Right lobe of liver (tissue), 6 donors: ENCODE measurements at regions not wholly inside any gene's neighbourhood (a gene's known extent, or its start where the extent isn't known, plus 50 kb on each side); places are given as distances from the start of the nearest gene placed in this dataset.
A peak's percentile ranks its signal among the peaks of the same experiment; 100 is the strongest.
"Not testable (repeated sequence)": the region's sequence is repeated elsewhere in the genome, so short reads cannot be mapped to it uniquely, and the experiment has no call there.

ENCODE experiments used
- ATAC-seq, 4 donors: fragments of 200-7000 bp; cut with Tn5 transposase; one replicate each; pipeline ENCODE4 v1.9.1; 2020; ENCODE audit warnings: mild to moderate bottlenecking in 4 of 4, moderate library complexity in 4 of 4
- DNase-seq, 3 donors: peaks; one replicate each; pipeline ENCODE4 v3.0.0-alpha.2; 2020
- H3K27ac ChIP-seq, 3 donors: fragments of 200-600 bp; one replicate each; pipeline ENCODE4 v1.8.0; 2022
- H3K27me3 ChIP-seq, 2 donors: fragments of 200-600 bp; one replicate each; pipeline ENCODE4 v1.8.0; 2022
- H3K36me3 ChIP-seq, 4 donors: fragments of 200-600 bp; sonication (generic) in 1 of 4; one replicate each; pipeline versions ENCODE4 v1.5.1 to v1.8.0; 2017 to 2022; ENCODE audit warnings: control low read depth in 1 of 4
- H3K4me1 ChIP-seq, 4 donors: fragments of 200-600 bp; sonication (generic) in 1 of 4; one replicate each; pipeline versions ENCODE4 v1.5.1 to v1.8.0; 2017 to 2022; ENCODE audit warnings: control low read depth in 1 of 4
- H3K4me3 ChIP-seq, 3 donors: fragments of 200-600 bp; one replicate each; pipeline ENCODE4 v1.8.0; 2022
- H3K9me3 ChIP-seq, 4 donors: fragments of 200-600 bp; sonication (generic) in 1 of 4; one replicate each; pipeline versions ENCODE4 v1.5.1 to v1.8.0; 2017 to 2022; ENCODE audit warnings: control low read depth in 1 of 4
- CTCF ChIP-seq, 4 donors: fragments of 200-600 bp in 3 of 4; fragments of 450-650 bp in 1 of 4; IDR thresholded peaks; one replicate each; pipeline versions ENCODE4 v1.5.1 to v1.8.0; 2016 to 2022; ENCODE audit warnings: antibody characterized with exemption in 4 of 4, mild to moderate bottlenecking in 2 of 4
- POLR2A ChIP-seq: fragments of 450-650 bp; IDR thresholded peaks from one replicate; pipeline ENCODE4 v1.6.1; 2017; ENCODE audit warnings: antibody characterized with exemption, mild to moderate bottlenecking
- WGBS: methylation state at CpG from one replicate; pipeline ENCODE4 v1.1.6; 2018; ENCODE audit warnings: low coverage, low lambda C conversion rate; ENCODE audit not compliant: insufficient coverage; ENCODE audit errors: missing lambda C conversion rate; 5-methylcytosine and 5-hydroxymethylcytosine counted together
- intact Hi-C, 2 donors: fragments of 100-400 bp; cut with DNase I; formaldehyde crosslinking; loops; one replicate each; pipeline versions ENCODE4 v1.11.2 to v1.14.1; 2022
- donor health status: DM: no; HTN: yes; CAD: no.
- donor health status: DM: no; HTN: no; CAD: no.
- donor health status: DM: no; HTN: no; CAD: no.
- donor health status: DM: no; HTN: yes; CAD: no.
- donor health status: DM: no; HTN: yes; CAD: no.

- Histone ChIP-seq H3K36me3 (no peaks in the 10 kb centered on the region), H3K27me3 (no peaks in the 10 kb centered on the region), H3K27ac (no peak overlapping the region), H3K4me1 (no peaks in the 10 kb centered on the region), H3K4me3 (no peak overlapping the region), H3K9me3 (no peaks in the 10 kb centered on the region)
- ATAC-seq (no peak), DNase-seq (peak in 1 of 3 donors; percentile 35)
- intact Hi-C loops: no loop called here
- TF ChIP-seq POLR2A (no peak), CTCF (IDR thresholded peaks at IDR 0.05) (no peak)
- WGBS: 39% methylated on average over 4 of the region's 27 CpGs
Observed at GRCh38 chr1:30656171-30656940, 67.0 kb downstream of the MATN1 start.

GRCh38 chr1:30655672-30656071, 67.7 kb downstream of the MATN1 start:
- WGBS: 50% methylated on average over 2 of the region's 3 CpGs
- DNase-seq: peak in 1 of 3 donors; percentile 22
- no peak overlapping the region for H3K27ac ChIP-seq
- no peaks in the 10 kb centered on the region for H3K9me3 ChIP-seq
- H3K36me3 ChIP-seq: no peaks in the 10 kb centered on the region
- H3K4me1 ChIP-seq: no peaks in the 10 kb centered on the region
- ATAC-seq: no peak
- H3K27me3 ChIP-seq: no peaks in the 10 kb centered on the region
- intact Hi-C loops: no loop called here
- TF ChIP-seq CTCF (IDR thresholded peaks at IDR 0.05): no peak
- no peak for TF ChIP-seq POLR2A
- no peak overlapping the region for H3K4me3 ChIP-seq

- no peaks in the 10 kb centered on the region for H3K4me1 ChIP-seq
- intact Hi-C loops: no loop called here
- H3K9me3 ChIP-seq: no peaks in the 10 kb centered on the region
- H3K27me3 ChIP-seq: no peaks in the 10 kb centered on the region
- peak in 1 of 3 donors; percentile 11 for DNase-seq
- no peaks in the 10 kb centered on the region for H3K36me3 ChIP-seq
- peak in 1 of 4 donors; percentile 19 for ATAC-seq
- WGBS: no CpG with 5 or more reads among the region's 5 CpGs
- no peak overlapping the region for H3K27ac ChIP-seq
- TF ChIP-seq CTCF (IDR thresholded peaks at IDR 0.05): no peak
- no peak for TF ChIP-seq POLR2A
- no peak overlapping the region for H3K4me3 ChIP-seq
Observed at GRCh38 chr1:30654188-30654587, 69.2 kb downstream of the MATN1 start.

- no peaks in the 10 kb centered on the region for H3K36me3 ChIP-seq
- TF ChIP-seq CTCF (IDR thresholded peaks at IDR 0.05): no peak
- no peak for TF ChIP-seq POLR2A
- WGBS: 56% methylated on average over 3 of the region's 4 CpGs
- H3K4me3 ChIP-seq: no peak overlapping the region
- no peaks in the 10 kb centered on the region for H3K9me3 ChIP-seq
- ATAC-seq (peak in 1 of 4 donors; percentile 68), DNase-seq (peak in 2 of 3 donors; percentile 16 to 37)
- no peaks in the 10 kb centered on the region for H3K4me1 ChIP-seq
- intact Hi-C loops: no loop called here
- no peaks in the 10 kb centered on the region for H3K27me3 ChIP-seq
- no peak overlapping the region for H3K27ac ChIP-seq
Observed at GRCh38 chr1:30652152-30652841, 71.1 kb downstream of the MATN1 start.

GRCh38 chr1:30651395-30651794, 72.0 kb downstream of the MATN1 start:
- H3K36me3 ChIP-seq, H3K4me1 ChIP-seq, ATAC-seq, H3K9me3 ChIP-seq, H3K27me3 ChIP-seq, intact Hi-C loops, H3K4me3 ChIP-seq, H3K27ac ChIP-seq: not testable (repeated sequence)
- peak in 1 of 3 donors; percentile 49 for DNase-seq
- 50% methylated on average over 4 of the region's 5 CpGs for WGBS
